MM.1S (cell line): ENCODE measurements at regions not wholly inside any gene's neighbourhood (a gene's known extent, or its start where the extent isn't known, plus 50 kb on each side); places are given as distances from the start of the nearest gene placed in this dataset.

Experiments
- EZH2 ChIP-seq: fragments of 300-600 bp; sonication (generic); optimal IDR thresholded peaks from 2 replicates; pipeline ENCODE3; 2017; ENCODE audit warnings: low read depth, mild to moderate bottlenecking, antibody characterized with exemption, low read length, mixed read lengths
- TF ChIP-seq, protein P1 (sequence below): fragments of 300-600 bp; sonication (generic); IDR thresholded peaks from 2 replicates; pipeline ENCODE4 v1.5.1; 2016; ENCODE audit warnings: antibody characterized with exemption, low read length, mixed read lengths

DNA sequence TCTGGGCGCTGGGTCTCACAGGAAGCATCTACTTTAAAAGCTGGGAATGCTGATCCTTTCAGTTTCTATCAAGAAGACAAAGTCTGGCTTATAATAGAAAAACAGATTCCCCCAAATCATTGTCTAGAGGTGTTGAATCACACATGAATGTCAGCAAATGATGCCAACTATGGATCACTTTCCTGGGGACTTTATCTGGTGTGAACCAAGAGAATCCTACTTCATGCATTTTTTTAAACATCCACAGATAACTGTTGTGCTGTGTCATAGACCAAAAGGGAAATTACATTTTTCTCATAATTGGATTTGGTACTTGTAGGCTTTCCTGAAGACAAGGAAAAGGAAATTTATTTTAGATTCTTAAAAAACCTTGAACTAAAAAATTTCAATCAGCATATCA is 132.7 kb downstream of the CD47 start:
- TF ChIP-seq, protein P1, sequence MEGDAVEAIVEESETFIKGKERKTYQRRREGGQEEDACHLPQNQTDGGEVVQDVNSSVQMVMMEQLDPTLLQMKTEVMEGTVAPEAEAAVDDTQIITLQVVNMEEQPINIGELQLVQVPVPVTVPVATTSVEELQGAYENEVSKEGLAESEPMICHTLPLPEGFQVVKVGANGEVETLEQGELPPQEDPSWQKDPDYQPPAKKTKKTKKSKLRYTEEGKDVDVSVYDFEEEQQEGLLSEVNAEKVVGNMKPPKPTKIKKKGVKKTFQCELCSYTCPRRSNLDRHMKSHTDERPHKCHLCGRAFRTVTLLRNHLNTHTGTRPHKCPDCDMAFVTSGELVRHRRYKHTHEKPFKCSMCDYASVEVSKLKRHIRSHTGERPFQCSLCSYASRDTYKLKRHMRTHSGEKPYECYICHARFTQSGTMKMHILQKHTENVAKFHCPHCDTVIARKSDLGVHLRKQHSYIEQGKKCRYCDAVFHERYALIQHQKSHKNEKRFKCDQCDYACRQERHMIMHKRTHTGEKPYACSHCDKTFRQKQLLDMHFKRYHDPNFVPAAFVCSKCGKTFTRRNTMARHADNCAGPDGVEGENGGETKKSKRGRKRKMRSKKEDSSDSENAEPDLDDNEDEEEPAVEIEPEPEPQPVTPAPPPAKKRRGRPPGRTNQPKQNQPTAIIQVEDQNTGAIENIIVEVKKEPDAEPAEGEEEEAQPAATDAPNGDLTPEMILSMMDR, result no peak
- no peak for TF ChIP-seq EZH2
